ENCODE measurements at regions not wholly inside any gene's neighbourhood (a gene's known extent, or its start where the extent isn't known, plus 50 kb on each side); places are given as distances from the start of the nearest gene placed in this dataset.

DNA sequence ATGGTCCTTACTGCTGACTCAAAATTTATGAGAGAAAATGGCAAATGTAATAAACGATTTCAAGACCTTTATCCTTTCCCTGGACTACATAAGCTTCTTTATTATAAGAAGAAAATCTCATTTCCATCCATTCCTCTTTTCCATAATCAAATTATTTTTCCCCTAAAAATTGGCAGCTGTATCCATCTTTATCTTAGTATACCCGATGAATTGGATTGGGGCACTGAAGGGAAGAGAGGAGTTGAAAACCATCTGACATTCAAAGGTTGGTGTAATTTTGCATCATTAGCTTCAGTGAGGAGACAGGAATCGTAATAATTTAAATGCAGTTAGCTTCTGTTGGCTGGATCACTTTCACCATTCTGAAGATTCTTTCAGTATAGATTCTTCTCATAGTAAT lies 574.1 kb downstream of the XIRP2 start:
- intact Hi-C loops (cut with DNase I) = no loop called here
- no peaks in the 10 kb centered on the region for H3K4me1 ChIP-seq
- ATAC-seq = no peak
- peaks cover 8% of the 10 kb centered on the region for H3K9me3 ChIP-seq
- H3K36me3 ChIP-seq = no peaks in the 10 kb centered on the region
- no peak for DNase-seq
- TF ChIP-seq CTCF (IDR thresholded peaks at IDR 0.05) = no peak
- H3K27me3 ChIP-seq = no peaks in the 10 kb centered on the region
- no peak overlapping the region for H3K27ac ChIP-seq
- no peak overlapping the region for H3K4me3 ChIP-seq

DNA sequence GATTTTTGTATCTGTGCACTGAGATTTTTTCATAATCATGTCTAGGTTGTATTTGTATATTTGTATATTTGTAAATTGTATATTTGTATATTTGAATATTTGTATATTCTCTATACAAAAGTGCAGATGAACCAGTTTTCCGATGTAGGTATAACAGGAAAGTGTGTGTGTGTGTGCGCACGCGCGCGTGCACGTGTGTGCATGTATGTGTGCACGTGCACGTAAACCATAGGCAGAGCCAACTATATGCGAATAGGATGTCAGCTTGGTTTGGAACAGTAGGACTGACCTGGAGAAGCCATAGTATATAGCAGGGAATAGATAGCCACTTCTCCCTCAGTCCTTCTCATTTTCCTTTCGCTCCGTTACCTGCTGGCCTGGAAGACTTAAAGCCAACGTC lies 565.8 kb downstream of the XIRP2 start:
- no peak for TF ChIP-seq CTCF (IDR thresholded peaks at IDR 0.05)
- Histone ChIP-seq H3K27me3 (no peaks in the 10 kb centered on the region), H3K4me1 (no peaks in the 10 kb centered on the region), H3K9me3 (peaks cover 9% of the 10 kb centered on the region), H3K27ac (no peak overlapping the region), H3K4me3 (no peak overlapping the region), H3K36me3 (no peaks in the 10 kb centered on the region)
- no peak for ATAC-seq
- intact Hi-C loops (cut with DNase I) = no loop called here
- DNase-seq = no peak

DNA sequence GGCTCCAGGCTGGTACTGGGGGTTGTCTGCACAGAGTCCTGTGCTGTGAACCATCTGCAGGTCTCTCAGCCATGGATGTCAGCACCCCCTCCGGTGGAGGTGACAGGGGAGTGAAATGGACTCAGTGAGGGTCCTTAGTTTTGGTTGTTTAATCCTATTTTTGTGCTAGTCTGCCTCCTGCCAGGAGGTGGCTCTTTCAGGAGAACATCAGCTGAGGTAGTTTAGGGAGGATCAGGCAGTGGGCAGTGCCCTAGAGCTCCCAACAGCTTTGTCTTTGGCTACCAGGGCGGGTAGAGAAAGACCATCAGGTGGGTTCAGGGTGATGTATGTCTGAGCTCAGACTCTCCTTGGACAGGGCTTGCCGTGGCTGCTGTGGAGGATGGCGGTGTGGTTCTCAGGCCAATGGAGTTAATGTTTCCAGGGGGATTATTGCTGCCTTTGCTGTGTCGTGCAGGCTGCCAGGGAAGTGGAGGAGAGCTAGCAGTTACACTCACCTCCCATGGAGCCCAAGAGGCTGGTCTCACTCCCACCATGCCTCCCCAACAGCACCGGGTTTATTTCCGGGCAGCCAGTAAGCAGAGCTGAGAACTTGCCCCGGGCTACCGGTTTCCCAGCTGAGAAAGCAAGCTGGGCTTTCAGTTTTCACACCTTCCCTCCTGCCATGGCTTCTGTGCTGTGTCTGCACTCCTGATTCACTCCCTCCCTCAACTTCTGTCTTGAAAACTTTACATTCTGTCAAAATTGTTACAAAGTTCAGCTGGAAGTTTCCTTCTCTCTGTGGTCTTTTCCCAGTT lies 563.4 kb downstream of the XIRP2 start:
- Histone ChIP-seq H3K4me1 (no peaks in the 10 kb centered on the region), H3K9me3 (peaks cover 5% of the 10 kb centered on the region), H3K27me3 (no peaks in the 10 kb centered on the region), H3K27ac (no peak overlapping the region), H3K36me3 (no peaks in the 10 kb centered on the region), H3K4me3 (no peak overlapping the region)
- DNase-seq = no peak
- TF ChIP-seq CTCF (IDR thresholded peaks at IDR 0.05) = no peak
- no peak for ATAC-seq
- intact Hi-C loops (cut with DNase I) = no loop called here

DNA sequence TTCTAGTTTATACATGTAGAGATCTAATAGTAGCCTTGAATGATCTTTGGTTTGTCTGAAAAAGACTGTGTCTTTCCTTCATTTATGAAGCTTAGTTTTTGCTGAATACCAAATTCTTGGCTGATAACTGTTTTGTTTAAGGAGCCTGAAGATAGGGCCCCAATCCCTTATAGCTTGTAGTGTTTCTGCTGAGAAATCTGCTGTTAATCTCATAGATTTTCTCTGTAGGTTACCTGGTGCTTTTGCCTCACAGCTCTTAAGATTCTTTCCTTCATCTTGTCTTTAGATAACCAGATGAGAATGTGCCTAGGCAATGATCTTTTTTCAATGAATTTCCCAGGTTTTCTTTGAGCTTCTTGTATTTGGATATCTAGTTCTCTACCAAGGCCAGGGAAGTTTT lies 562.1 kb downstream of the XIRP2 start:
- Histone ChIP-seq H3K36me3 (no peaks in the 10 kb centered on the region), H3K27ac (no peak overlapping the region), H3K27me3 (no peaks in the 10 kb centered on the region), H3K4me1 (no peaks in the 10 kb centered on the region), H3K9me3 (peaks cover 5% of the 10 kb centered on the region), H3K4me3 (no peak overlapping the region)
- intact Hi-C loops (cut with DNase I) = no loop called here
- DNase-seq = no peak
- TF ChIP-seq CTCF (IDR thresholded peaks at IDR 0.05) = no peak
- ATAC-seq = no peak

DNA sequence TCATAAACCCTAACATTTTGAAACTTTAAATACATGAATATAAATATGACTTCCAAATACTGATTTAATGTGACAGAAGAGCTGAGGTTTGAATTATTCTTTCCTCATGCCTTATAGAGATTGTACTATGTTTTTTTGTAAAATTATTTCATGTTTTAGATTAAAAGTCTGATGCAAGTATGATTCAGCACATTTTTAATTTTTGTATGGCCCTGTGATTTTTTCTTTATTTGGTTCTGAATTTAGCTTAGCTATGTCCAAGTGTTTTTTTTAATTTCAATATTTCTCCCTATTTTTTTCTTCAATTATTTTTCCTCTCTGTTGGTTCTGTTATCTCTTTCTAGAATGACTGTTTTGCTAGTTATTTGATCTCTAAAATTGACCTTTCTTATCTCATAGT lies 552.1 kb downstream of the XIRP2 start:
- intact Hi-C loops (cut with DNase I) = no loop called here
- no peak for DNase-seq
- H3K4me1 ChIP-seq = no peaks in the 10 kb centered on the region
- H3K36me3 ChIP-seq = no peaks in the 10 kb centered on the region
- no peaks in the 10 kb centered on the region for H3K9me3 ChIP-seq
- H3K4me3 ChIP-seq = no peak overlapping the region
- no peaks in the 10 kb centered on the region for H3K27me3 ChIP-seq
- no peak for TF ChIP-seq CTCF (IDR thresholded peaks at IDR 0.05)
- no peak for ATAC-seq
- no peak overlapping the region for H3K27ac ChIP-seq

GRCh38 chr2:167438206-167438605 lies 549.9 kb downstream of the XIRP2 start:
- no peaks in the 10 kb centered on the region for H3K4me1 ChIP-seq
- no peak for TF ChIP-seq CTCF (IDR thresholded peaks at IDR 0.05)
- intact Hi-C loops (cut with DNase I) = no loop called here
- no peaks in the 10 kb centered on the region for H3K9me3 ChIP-seq
- H3K4me3 ChIP-seq = no peak overlapping the region
- no peaks in the 10 kb centered on the region for H3K36me3 ChIP-seq
- H3K27me3 ChIP-seq = no peaks in the 10 kb centered on the region
- H3K27ac ChIP-seq = no peak overlapping the region
- ATAC-seq (no peak), DNase-seq (no peak)
